H9 (cell line): ENCODE measurements at regions not wholly inside any gene's neighbourhood (a gene's known extent, or its start where the extent isn't known, plus 50 kb on each side); places are given as distances from the start of the nearest gene placed in this dataset.

Experiments
- DNase-seq: peaks from one replicate; pipeline ENCODE4 v3.0.0-alpha.2; 2017
- H2AFZ ChIP-seq: one replicate; pipeline ENCODE4 v1.6.1; 2013; ENCODE audit warnings: mild to moderate bottlenecking, low read length, control low read depth, moderate library complexity
- H2AK5ac ChIP-seq: 2 replicates; pipeline ENCODE4 v1.6.1; 2013; ENCODE audit warnings: low read length, control low read depth, mixed read lengths; ENCODE audit not compliant: insufficient read length
- H2BK120ac ChIP-seq: one replicate; pipeline ENCODE4 v1.6.1; 2013; ENCODE audit warnings: low read depth, mild to moderate bottlenecking, low read length, control low read depth, inconsistent platforms; ENCODE audit not compliant: poor library complexity, severe bottlenecking
- H2BK12ac ChIP-seq: 2 replicates; pipeline ENCODE4 v1.6.1; 2013; ENCODE audit warnings: low read length, control low read depth, mixed read lengths, low read depth; ENCODE audit not compliant: insufficient read length
- H2BK15ac ChIP-seq: 2 replicates; pipeline ENCODE4 v1.6.1; 2013; ENCODE audit warnings: low read depth, low read length, control low read depth
- H2BK20ac ChIP-seq: one replicate; pipeline ENCODE4 v1.6.1; 2013; ENCODE audit warnings: low read depth, mild to moderate bottlenecking, low read length, control low read depth, inconsistent platforms; ENCODE audit not compliant: poor library complexity, severe bottlenecking
- H2BK5ac ChIP-seq: 2 replicates; pipeline ENCODE4 v1.6.1; 2013; ENCODE audit warnings: low read length, control low read depth, mixed read lengths; ENCODE audit not compliant: insufficient read length
- H3K14ac ChIP-seq: 2 replicates; pipeline ENCODE4 v1.6.1; 2013; ENCODE audit warnings: low read length, control low read depth; ENCODE audit not compliant: insufficient read depth
- H3K18ac ChIP-seq: 2 replicates; pipeline ENCODE4 v1.6.1; 2013; ENCODE audit warnings: low read depth, mild to moderate bottlenecking, mixed read lengths, low read length, control low read depth; ENCODE audit not compliant: insufficient read length
- H3K23ac ChIP-seq: 2 replicates; pipeline ENCODE4 v1.6.1; 2013; ENCODE audit warnings: low read length, control low read depth, mixed read lengths, low read depth; ENCODE audit not compliant: insufficient read length
- H3K23me2 ChIP-seq: 2 replicates; pipeline ENCODE4 v1.6.1; 2013; ENCODE audit warnings: low read depth, mild to moderate bottlenecking, mixed read lengths, low read length, control low read depth; ENCODE audit not compliant: insufficient read length, poor library complexity, severe bottlenecking
- H3K27ac ChIP-seq: 2 replicates; pipeline ENCODE4 v1.5.1; 2013; ENCODE audit warnings: low read length, control low read depth, mixed read lengths, low read depth; ENCODE audit not compliant: insufficient read length
- H3K27me3 ChIP-seq: 2 replicates; pipeline ENCODE4 v1.6.1; 2013; ENCODE audit warnings: low read length, control low read depth, inconsistent platforms; ENCODE audit not compliant: insufficient read depth
- H3K4ac ChIP-seq: 2 replicates; pipeline ENCODE4 v1.6.1; 2013; ENCODE audit warnings: low read depth, mild to moderate bottlenecking, control low read depth, inconsistent platforms, low read length, moderate library complexity
- H3K4me1 ChIP-seq: 2 replicates; pipeline ENCODE4 v1.6.1; 2013; ENCODE audit warnings: low read length, control low read depth, inconsistent platforms; ENCODE audit not compliant: insufficient read depth
- H3K4me2 ChIP-seq: 2 replicates; pipeline ENCODE4 v1.6.1; 2013; ENCODE audit warnings: low read length, control low read depth, mixed read lengths; ENCODE audit not compliant: insufficient read length, insufficient read depth
- H3K56ac ChIP-seq: 2 replicates; pipeline ENCODE4 v1.6.1; 2013; ENCODE audit warnings: low read depth, mild to moderate bottlenecking, mixed read lengths, low read length, control low read depth; ENCODE audit not compliant: insufficient read length
- H3K79me1 ChIP-seq: 2 replicates; pipeline ENCODE4 v1.6.1; 2013; ENCODE audit warnings: low read depth, mild to moderate bottlenecking, moderate library complexity, low read length, control low read depth, inconsistent platforms; ENCODE audit not compliant: insufficient read depth, poor library complexity, severe bottlenecking
- H3K79me2 ChIP-seq: 2 replicates; pipeline ENCODE4 v1.6.1; 2013; ENCODE audit warnings: low read length, control low read depth, inconsistent platforms; ENCODE audit not compliant: insufficient read depth
- H3K9ac ChIP-seq: 2 replicates; pipeline ENCODE4 v1.6.1; 2013; ENCODE audit warnings: low read length, control low read depth, mixed read lengths; ENCODE audit not compliant: insufficient read length; ENCODE audit errors: extremely low read depth
- H3K9me3 ChIP-seq: one replicate; pipeline ENCODE4 v1.6.1; 2013; ENCODE audit warnings: low read depth, low read length, inconsistent platforms; ENCODE audit not compliant: control insufficient read depth
- H3T11ph ChIP-seq: one replicate; pipeline ENCODE4 v1.6.1; 2013; ENCODE audit warnings: mild to moderate bottlenecking, low read length, control low read depth, inconsistent platforms
- H4K20me1 ChIP-seq: one replicate; pipeline ENCODE4 v1.6.1; 2013; ENCODE audit not compliant: control insufficient read depth, insufficient read length, insufficient read depth
- H4K5ac ChIP-seq: 2 replicates; pipeline ENCODE4 v1.6.1; 2013; ENCODE audit warnings: low read depth, mild to moderate bottlenecking, mixed read lengths, low read length, control low read depth; ENCODE audit not compliant: insufficient read length
- H4K8ac ChIP-seq: replicated peaks from 2 replicates; pipeline ENCODE4 v1.6.1; 2013; ENCODE audit warnings: low read length, control low read depth, mixed read lengths, low read depth; ENCODE audit not compliant: insufficient read length
- H4K91ac ChIP-seq: 2 replicates; pipeline ENCODE4 v1.6.1; 2013; ENCODE audit warnings: low read depth, mild to moderate bottlenecking, moderate library complexity, mixed read lengths, low read length, control low read depth; ENCODE audit not compliant: insufficient read length
- H3K27ac Mint-ChIP-seq, 3 experiments: 2 replicates in 2 of 3; 3 replicates in 1 of 3; pipeline ENCODE4 v1.8.0; 2020 to 2021; ENCODE audit warnings: mixed read lengths in 3 of 3, mild to moderate bottlenecking in 1 of 3, moderate library complexity in 1 of 3
- H3K27me3 Mint-ChIP-seq: 2 replicates; pipeline ENCODE4 v1.8.0; 2021; ENCODE audit warnings: low read depth, mild to moderate bottlenecking, moderate library complexity, mixed read lengths
- H3K36me3 Mint-ChIP-seq, 3 experiments: 2 replicates in 2 of 3; 3 replicates in 1 of 3; pipeline ENCODE4 v1.8.0; 2020 to 2021; ENCODE audit warnings: low read depth in 3 of 3, mixed read lengths in 3 of 3; ENCODE audit not compliant: insufficient read depth in 1 of 3
- H3K4me1 Mint-ChIP-seq, 2 experiments: 2 replicates each; pipeline ENCODE4 v1.8.0; 2020; ENCODE audit warnings: mixed read lengths in 2 of 2
- H3K4me3 Mint-ChIP-seq, 2 experiments: 2 replicates in 1 of 2; 3 replicates in 1 of 2; pipeline ENCODE4 v1.8.0; 2020 to 2021; ENCODE audit warnings: mild to moderate bottlenecking in 2 of 2, mixed read lengths in 2 of 2, moderate library complexity in 1 of 2
- H3K9me3 Mint-ChIP-seq, 2 experiments: 2 replicates in 1 of 2; 3 replicates in 1 of 2; pipeline ENCODE4 v1.8.0; 2020; ENCODE audit warnings: mild to moderate bottlenecking in 2 of 2, mixed read lengths in 2 of 2, moderate library complexity in 1 of 2
- WGBS: extraction: QIAGEN DNeasy Blood & Tissue Kit; methylation state at CpG from one replicate; pipeline ENCODE4 v1.1.7; 2013; ENCODE audit warnings: missing lambda C conversion rate, low lambda C conversion rate, mixed read lengths; ENCODE audit not compliant: insufficient read length; ENCODE audit errors: extremely low coverage; 5-methylcytosine and 5-hydroxymethylcytosine counted together
- TF ChIP-seq, protein P1 (sequence below): fragments of 200-600 bp; sonication (generic); conservative IDR thresholded peaks from 3 replicates; pipeline ENCODE4 v1.8.0; 2021; ENCODE audit warnings: antibody characterized with exemption, mild to moderate bottlenecking

DNA sequence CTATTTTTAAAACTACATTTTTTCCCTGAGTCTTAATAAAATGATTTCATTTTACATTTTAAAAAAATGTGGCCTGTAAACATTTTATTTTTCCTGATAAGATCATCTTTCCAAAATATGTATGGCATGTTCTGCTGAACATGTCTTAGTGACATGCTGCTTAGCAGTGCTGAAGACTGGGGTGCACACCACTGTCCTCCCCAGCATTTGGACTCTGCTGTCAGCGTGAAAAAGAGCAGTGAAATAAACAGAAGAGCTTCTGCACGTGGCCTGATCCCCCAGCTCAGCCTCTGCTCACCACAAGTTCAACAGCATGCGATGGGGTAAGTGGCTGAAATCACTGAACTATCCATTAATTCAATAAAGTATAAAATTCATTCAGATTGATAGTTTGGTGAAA, 81.6 kb upstream of the ZNF521 start:
- Histone ChIP-seq H2BK5ac (no peak overlapping the region), H3K9me3 (no peaks in the 10 kb centered on the region), H4K5ac (no peak overlapping the region), H2BK120ac (no peak overlapping the region), H2BK20ac (no peak overlapping the region), H3K4ac (no peak overlapping the region), H3K79me2 (no peaks in the 10 kb centered on the region), H3K56ac (no peak overlapping the region), H2BK15ac (no peak overlapping the region), H3K27ac (no peak overlapping the region), H3K4me1 (no peaks in the 10 kb centered on the region), H3K18ac (no peak overlapping the region), H3K14ac (no peak overlapping the region), H3T11ph (no peak overlapping the region), H4K91ac (no peak overlapping the region), H4K8ac (no peak overlapping the region), H2AFZ (no peak overlapping the region), H3K9ac (no peak overlapping the region), H3K27me3 (no peaks in the 10 kb centered on the region), H3K4me2 (no peak overlapping the region), H3K79me1 (no peaks in the 10 kb centered on the region), H3K23ac (no peak overlapping the region), H2BK12ac (no peak overlapping the region), H4K20me1 (no peaks in the 10 kb centered on the region), H3K23me2 (no peaks in the 10 kb centered on the region), H2AK5ac (no peak overlapping the region)
- H3K4me3 Mint-ChIP-seq = no peak overlapping the region
- no peaks in the 10 kb centered on the region for H3K36me3 Mint-ChIP-seq
- H3K9me3 Mint-ChIP-seq = no peaks in the 10 kb centered on the region
- no peak for DNase-seq
- H3K27ac Mint-ChIP-seq = no peak overlapping the region
- H3K4me1 Mint-ChIP-seq = peaks cover 0 to 6% of the 10 kb centered on the region in 2 experiments; a peak in 2 of 4 replicates
- WGBS = no CpG with 5 or more reads among the region's 3 CpGs
- no peaks in the 10 kb centered on the region for H3K27me3 Mint-ChIP-seq
- TF ChIP-seq, protein P1, sequence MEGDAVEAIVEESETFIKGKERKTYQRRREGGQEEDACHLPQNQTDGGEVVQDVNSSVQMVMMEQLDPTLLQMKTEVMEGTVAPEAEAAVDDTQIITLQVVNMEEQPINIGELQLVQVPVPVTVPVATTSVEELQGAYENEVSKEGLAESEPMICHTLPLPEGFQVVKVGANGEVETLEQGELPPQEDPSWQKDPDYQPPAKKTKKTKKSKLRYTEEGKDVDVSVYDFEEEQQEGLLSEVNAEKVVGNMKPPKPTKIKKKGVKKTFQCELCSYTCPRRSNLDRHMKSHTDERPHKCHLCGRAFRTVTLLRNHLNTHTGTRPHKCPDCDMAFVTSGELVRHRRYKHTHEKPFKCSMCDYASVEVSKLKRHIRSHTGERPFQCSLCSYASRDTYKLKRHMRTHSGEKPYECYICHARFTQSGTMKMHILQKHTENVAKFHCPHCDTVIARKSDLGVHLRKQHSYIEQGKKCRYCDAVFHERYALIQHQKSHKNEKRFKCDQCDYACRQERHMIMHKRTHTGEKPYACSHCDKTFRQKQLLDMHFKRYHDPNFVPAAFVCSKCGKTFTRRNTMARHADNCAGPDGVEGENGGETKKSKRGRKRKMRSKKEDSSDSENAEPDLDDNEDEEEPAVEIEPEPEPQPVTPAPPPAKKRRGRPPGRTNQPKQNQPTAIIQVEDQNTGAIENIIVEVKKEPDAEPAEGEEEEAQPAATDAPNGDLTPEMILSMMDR = no peak
